CD4-positive, alpha-beta T cell (primary cell): ENCODE measurements at regions not wholly inside any gene's neighbourhood (a gene's known extent, or its start where the extent isn't known, plus 50 kb on each side); places are given as distances from the start of the nearest gene placed in this dataset.

ENCODE experiments used
- ATAC-seq: fragments of 200-7000 bp; cut with Tn5 transposase; one replicate; pipeline ENCODE4 v1.10.0; 2022; ENCODE audit warnings: mild to moderate bottlenecking; ENCODE audit not compliant: poor library complexity
- CTCF ChIA-PET: fragments of 350-600 bp; sonication (Branson Sonifier 250); formaldehyde crosslinking; loops from one replicate; lab custom pipeline; 2021; ENCODE audit warnings: antibody characterized with exemption, inconsistent platforms; lab: Charles Lee
- POLR2A ChIA-PET: fragments of 350-600 bp; sonication (Branson Sonifier 250); formaldehyde crosslinking; loops from one replicate; lab custom pipeline; 2021; ENCODE audit warnings: antibody characterized with exemption, inconsistent platforms; lab: Charles Lee
- DNase-seq, 14 experiments: peaks; one replicate each; pipeline ENCODE4 v3.0.0-alpha.2; 2013 to 2020; ENCODE audit warnings: mixed read lengths in 2 of 14
- H3K27ac ChIP-seq, 2 donors: one replicate each; pipeline versions ENCODE4 v1.5.1 to v1.7.0; 2013; ENCODE audit warnings: low read length in 2 of 2, low read depth in 1 of 2, mild to moderate bottlenecking in 1 of 2
- H3K27me3 ChIP-seq, 2 experiments: 1 replicate in 1 of 2; 2 replicates in 1 of 2; pipeline versions ENCODE4 v1.6.1 to v1.7.0; 2013; ENCODE audit warnings: low read length in 2 of 2, control low read depth in 1 of 2, mild to moderate bottlenecking in 1 of 2, moderate library complexity in 1 of 2; ENCODE audit not compliant: insufficient read depth in 2 of 2, control insufficient read depth in 1 of 2
- H3K36me3 ChIP-seq: one replicate; pipeline ENCODE4 v1.6.1; 2013; ENCODE audit warnings: low read length, control low read depth; ENCODE audit not compliant: insufficient read depth
- H3K4me1 ChIP-seq: one replicate; pipeline ENCODE4 v1.6.1; 2013; ENCODE audit warnings: low read length, control low read depth; ENCODE audit not compliant: insufficient read depth
- H3K4me3 ChIP-seq: one replicate; pipeline ENCODE4 v1.5.1; 2013; ENCODE audit warnings: mild to moderate bottlenecking, low read length, moderate library complexity
- H3K9me3 ChIP-seq, 2 experiments: 1 replicate in 1 of 2; 2 replicates in 1 of 2; pipeline versions ENCODE4 v1.6.1 to v1.7.0; 2013; ENCODE audit warnings: low read length in 2 of 2, mild to moderate bottlenecking in 2 of 2, control low read depth in 1 of 2, moderate library complexity in 1 of 2; ENCODE audit not compliant: control insufficient read depth in 1 of 2, insufficient read depth in 1 of 2
- H3K27ac Mint-ChIP-seq: one replicate; pipeline ENCODE4 v1.8.0; 2020; ENCODE audit warnings: mixed read lengths
- H3K27me3 Mint-ChIP-seq: one replicate; pipeline ENCODE4 v1.8.0; 2021; ENCODE audit warnings: mixed read lengths
- H3K36me3 Mint-ChIP-seq: one replicate; pipeline ENCODE4 v1.8.0; 2021; ENCODE audit warnings: low read depth, mixed read lengths
- H3K4me1 Mint-ChIP-seq: one replicate; pipeline ENCODE4 v1.8.0; 2021; ENCODE audit warnings: low read depth, mixed read lengths
- H3K4me3 Mint-ChIP-seq: one replicate; pipeline ENCODE4 v1.8.0; 2020; ENCODE audit warnings: mild to moderate bottlenecking, mixed read lengths
- H3K9me3 Mint-ChIP-seq: one replicate; pipeline ENCODE4 v1.8.0; 2020; ENCODE audit warnings: mixed read lengths
- intact Hi-C, 2 experiments: fragments of 100-400 bp; cut with DNase I in 1 of 2; cut with micrococcal nuclease in 1 of 2; formaldehyde crosslinking; loops; one replicate each; pipeline versions ENCODE4 v1.15.1 to v1.9.0; 2023 to 2025; cut with DNase I, micrococcal nuclease
- TF ChIP-seq, protein P1 (sequence below): fragments of 200-600 bp; IDR thresholded peaks from one replicate; pipeline ENCODE4 v1.8.0; 2022; ENCODE audit warnings: antibody characterized with exemption, mild to moderate bottlenecking

DNA sequence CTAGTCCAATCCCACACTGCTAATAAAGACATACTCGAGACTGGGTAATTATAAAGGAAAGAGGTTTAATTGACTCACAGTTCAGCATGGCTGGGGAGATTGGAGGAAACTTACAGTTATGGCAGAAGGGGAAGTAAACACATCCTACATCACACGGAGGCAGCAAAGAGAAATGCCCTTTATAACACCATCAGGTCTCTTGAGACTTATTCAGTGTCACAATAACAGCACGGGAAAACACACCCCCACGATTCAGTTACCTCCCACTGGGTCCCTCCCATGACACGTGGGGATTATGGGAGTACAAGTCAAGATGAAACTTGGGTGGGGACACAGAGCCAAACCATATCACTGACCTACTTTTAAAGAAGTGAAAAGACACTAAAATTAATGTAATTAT, 1130.4 kb upstream of the SLC10A2 start:
- Mint-ChIP-seq H3K27ac (no peak overlapping the region), H3K27me3 (no peaks in the 10 kb centered on the region), H3K4me1 (no peaks in the 10 kb centered on the region), H3K4me3 (no peak overlapping the region), H3K36me3 (no peaks in the 10 kb centered on the region), H3K9me3 (peaks cover 3% of the 10 kb centered on the region)
- H3K4me3 ChIP-seq = no peak overlapping the region
- intact Hi-C loops = no loop called here
- ChIA-PET CTCF (no interaction called here), POLR2A (no interaction called here)
- H3K9me3 ChIP-seq = peaks cover 0 to 4% of the 10 kb centered on the region in 2 experiments
- TF ChIP-seq, protein P1, sequence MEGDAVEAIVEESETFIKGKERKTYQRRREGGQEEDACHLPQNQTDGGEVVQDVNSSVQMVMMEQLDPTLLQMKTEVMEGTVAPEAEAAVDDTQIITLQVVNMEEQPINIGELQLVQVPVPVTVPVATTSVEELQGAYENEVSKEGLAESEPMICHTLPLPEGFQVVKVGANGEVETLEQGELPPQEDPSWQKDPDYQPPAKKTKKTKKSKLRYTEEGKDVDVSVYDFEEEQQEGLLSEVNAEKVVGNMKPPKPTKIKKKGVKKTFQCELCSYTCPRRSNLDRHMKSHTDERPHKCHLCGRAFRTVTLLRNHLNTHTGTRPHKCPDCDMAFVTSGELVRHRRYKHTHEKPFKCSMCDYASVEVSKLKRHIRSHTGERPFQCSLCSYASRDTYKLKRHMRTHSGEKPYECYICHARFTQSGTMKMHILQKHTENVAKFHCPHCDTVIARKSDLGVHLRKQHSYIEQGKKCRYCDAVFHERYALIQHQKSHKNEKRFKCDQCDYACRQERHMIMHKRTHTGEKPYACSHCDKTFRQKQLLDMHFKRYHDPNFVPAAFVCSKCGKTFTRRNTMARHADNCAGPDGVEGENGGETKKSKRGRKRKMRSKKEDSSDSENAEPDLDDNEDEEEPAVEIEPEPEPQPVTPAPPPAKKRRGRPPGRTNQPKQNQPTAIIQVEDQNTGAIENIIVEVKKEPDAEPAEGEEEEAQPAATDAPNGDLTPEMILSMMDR = no peak
- no peak for ATAC-seq
- no peak overlapping the region for H3K27ac ChIP-seq
- H3K36me3 ChIP-seq = no peaks in the 10 kb centered on the region
- H3K4me1 ChIP-seq = no peaks in the 10 kb centered on the region
- H3K27me3 ChIP-seq = no peaks in the 10 kb centered on the region
- no peak for DNase-seq

- POLR2A ChIA-PET = no interaction called here
- Mint-ChIP-seq H3K27ac (no peak overlapping the region), H3K27me3 (no peaks in the 10 kb centered on the region)
Measured at GRCh38 chr13:104181526-104182231, 1115.5 kb upstream of the SLC10A2 start.

GRCh38 chr13:104170980-104171555, 1104.9 kb upstream of the SLC10A2 start:
- ChIA-PET POLR2A (no interaction called here), CTCF (no interaction called here)
- ATAC-seq (no peak), DNase-seq (no peak)
- Mint-ChIP-seq H3K27me3 (no peaks in the 10 kb centered on the region), H3K36me3 (no peaks in the 10 kb centered on the region), H3K4me3 (no peak overlapping the region), H3K9me3 (peaks cover 3% of the 10 kb centered on the region), H3K27ac (no peak overlapping the region), H3K4me1 (no peaks in the 10 kb centered on the region)
- H3K9me3 ChIP-seq = no peaks in the 10 kb centered on the region
- no peak overlapping the region for H3K27ac ChIP-seq
- no peaks in the 10 kb centered on the region for H3K4me1 ChIP-seq
- no peaks in the 10 kb centered on the region for H3K27me3 ChIP-seq
- H3K36me3 ChIP-seq = no peaks in the 10 kb centered on the region
- TF ChIP-seq, protein P1 = no peak
- H3K4me3 ChIP-seq = no peak overlapping the region
- intact Hi-C loops = no loop called here

More at GRCh38 chr13:104181526-104182231, 1115.5 kb upstream of the SLC10A2 start:
- no peak overlapping the region for H3K4me3 ChIP-seq
- Mint-ChIP-seq H3K36me3 (no peaks in the 10 kb centered on the region), H3K4me1 (no peaks in the 10 kb centered on the region), H3K9me3 (peaks cover 11% of the 10 kb centered on the region), H3K4me3 (no peak overlapping the region)
- H3K36me3 ChIP-seq = no peaks in the 10 kb centered on the region
- CTCF ChIA-PET = no interaction called here
- H3K4me1 ChIP-seq = no peaks in the 10 kb centered on the region
- no peaks in the 10 kb centered on the region for H3K27me3 ChIP-seq
- TF ChIP-seq, protein P1 = no peak
- no peak for DNase-seq
- H3K27ac ChIP-seq = no peak overlapping the region
- ATAC-seq = no peak
- intact Hi-C loops = no loop called here
- H3K9me3 ChIP-seq = no peaks in the 10 kb centered on the region
